ENCODE measurements at regions not wholly inside any gene's neighbourhood (a gene's known extent, or its start where the extent isn't known, plus 50 kb on each side); places are given as distances from the start of the nearest gene placed in this dataset.
"Not testable (repeated sequence)": the region's sequence is repeated elsewhere in the genome, so short reads cannot be mapped to it uniquely, and the experiment has no call there.

GRCh38 chr1:4227986-4228385 is 327.9 kb upstream of the C1orf174 start:
- H3K4me2 ChIP-seq (ENCODE audit: insufficient read depth, low read length) = no peak overlapping the region
- no peaks in the 10 kb centered on the region for H4K20me1 ChIP-seq (ENCODE audit: insufficient read depth, low read length)
- H3K4me1 ChIP-seq (ENCODE audit: insufficient read depth, low read length) = no peaks in the 10 kb centered on the region
- H3K9ac ChIP-seq (ENCODE audit: low read depth, low read length) = no peak overlapping the region
- no peaks in the 10 kb centered on the region for H3K36me3 ChIP-seq (ENCODE audit: insufficient read depth, low read length)
- TF ChIP-seq EZH2 (IDR thresholded peaks at IDR 0.05; ENCODE audit: borderline replicate concordance, low read depth, low read length, severe bottlenecking) (no peak), CTCF (IDR thresholded peaks at IDR 0.05; ENCODE audit: borderline replicate concordance, extremely low read depth, low read length, poor library complexity, severe bottlenecking) (no peak)
- no peaks in the 10 kb centered on the region for H3K79me2 ChIP-seq (ENCODE audit: insufficient read depth, low read length)
- ATAC-seq (ENCODE audit: insufficient read depth, low read depth) (no peak), DNase-seq (no peak)
- H2AFZ ChIP-seq (ENCODE audit: low read depth, low read length) = no peak overlapping the region
- H3K27me3 ChIP-seq (ENCODE audit: insufficient read depth, low read length, poor library complexity) = no peaks in the 10 kb centered on the region
- no peak overlapping the region for H3K4me3 ChIP-seq (ENCODE audit: low read depth in 1 of 2, low read length in 2 of 2)
- no peaks in the 10 kb centered on the region for H3K9me3 ChIP-seq (ENCODE audit: insufficient read depth, low read length, severe bottlenecking)
- no peak overlapping the region for H3K27ac ChIP-seq (ENCODE audit: low read length)

- Histone ChIP-seq H4K20me1 (ENCODE audit: insufficient read depth, low read length) (no peaks in the 10 kb centered on the region), H3K9ac (ENCODE audit: low read depth, low read length) (no peak overlapping the region), H3K4me1 (ENCODE audit: insufficient read depth, low read length) (no peaks in the 10 kb centered on the region), H3K27ac (ENCODE audit: low read length) (no peak overlapping the region), H3K27me3 (ENCODE audit: insufficient read depth, low read length, poor library complexity) (no peaks in the 10 kb centered on the region), H3K9me3 (ENCODE audit: insufficient read depth, low read length, severe bottlenecking) (peaks cover 22% of the 10 kb centered on the region), H3K36me3 (ENCODE audit: insufficient read depth, low read length) (no peaks in the 10 kb centered on the region), H3K79me2 (ENCODE audit: insufficient read depth, low read length) (no peaks in the 10 kb centered on the region), H2AFZ (ENCODE audit: low read depth, low read length) (no peak overlapping the region), H3K4me3 (ENCODE audit: low read depth in 1 of 2, low read length in 2 of 2) (no peak overlapping the region), H3K4me2 (ENCODE audit: insufficient read depth, low read length) (no peak overlapping the region)
- no peak for DNase-seq
- ATAC-seq (ENCODE audit: insufficient read depth, low read depth) = no peak
- no peak for TF ChIP-seq EZH2 (IDR thresholded peaks at IDR 0.05; ENCODE audit: borderline replicate concordance, low read depth, low read length, severe bottlenecking)
- no peak for TF ChIP-seq CTCF (IDR thresholded peaks at IDR 0.05; ENCODE audit: borderline replicate concordance, extremely low read depth, low read length, poor library complexity, severe bottlenecking)
These were observed 353.9 kb upstream of the C1orf174 start for GRCh38 chr1:4253935-4254334.

- Histone ChIP-seq H4K20me1 (ENCODE audit: insufficient read depth, low read length) (no peaks in the 10 kb centered on the region), H3K36me3 (ENCODE audit: insufficient read depth, low read length) (no peaks in the 10 kb centered on the region), H3K79me2 (ENCODE audit: insufficient read depth, low read length) (no peaks in the 10 kb centered on the region), H3K9ac (ENCODE audit: low read depth, low read length) (no peak overlapping the region), H3K27ac (ENCODE audit: low read length) (no peak overlapping the region), H3K4me3 (ENCODE audit: low read depth in 1 of 2, low read length in 2 of 2) (no peak overlapping the region), H3K9me3 (ENCODE audit: insufficient read depth, low read length, severe bottlenecking) (peaks cover 30% of the 10 kb centered on the region), H3K4me2 (ENCODE audit: insufficient read depth, low read length) (no peak overlapping the region), H3K4me1 (ENCODE audit: insufficient read depth, low read length) (no peaks in the 10 kb centered on the region), H2AFZ (ENCODE audit: low read depth, low read length) (no peak overlapping the region), H3K27me3 (ENCODE audit: insufficient read depth, low read length, poor library complexity) (no peaks in the 10 kb centered on the region)
- TF ChIP-seq EZH2 (IDR thresholded peaks at IDR 0.05; ENCODE audit: borderline replicate concordance, low read depth, low read length, severe bottlenecking) (no peak), CTCF (IDR thresholded peaks at IDR 0.05; ENCODE audit: borderline replicate concordance, extremely low read depth, low read length, poor library complexity, severe bottlenecking) (no peak)
- no peak for DNase-seq
- ATAC-seq (ENCODE audit: insufficient read depth, low read depth) = no peak
These were observed 356.3 kb upstream of the C1orf174 start for GRCh38 chr1:4256351-4256750.

GRCh38 chr1:4258146-4258777 is 358.2 kb upstream of the C1orf174 start:
- H3K27me3 ChIP-seq (ENCODE audit: insufficient read depth, low read length, poor library complexity) = not testable (repeated sequence)
- H3K9me3 ChIP-seq (ENCODE audit: insufficient read depth, low read length, severe bottlenecking) = peaks cover 30% of the 10 kb centered on the region

More at GRCh38 chr1:4258146-4258777, 358.2 kb upstream of the C1orf174 start:
- DNase-seq; H3K36me3 ChIP-seq (ENCODE audit: insufficient read depth, low read length); H3K9ac ChIP-seq (ENCODE audit: low read depth, low read length); H3K79me2 ChIP-seq (ENCODE audit: insufficient read depth, low read length); H3K4me1 ChIP-seq (ENCODE audit: insufficient read depth, low read length); H2AFZ ChIP-seq (ENCODE audit: low read depth, low read length); H4K20me1 ChIP-seq (ENCODE audit: insufficient read depth, low read length); H3K27ac ChIP-seq (ENCODE audit: low read length); ATAC-seq (ENCODE audit: insufficient read depth, low read depth); H3K4me3 ChIP-seq (ENCODE audit: low read depth in 1 of 2, low read length in 2 of 2); H3K4me2 ChIP-seq (ENCODE audit: insufficient read depth, low read length): not testable (repeated sequence)

All from DND-41 (cell line).